ENCODE measurements at regions not wholly inside any gene's neighbourhood (a gene's known extent, or its start where the extent isn't known, plus 50 kb on each side); places are given as distances from the start of the nearest gene placed in this dataset.

GRCh38 chr11:91967026-91967690 lies 257.5 kb upstream of the FAT3 start:
- TF ChIP-seq CTCF (IDR thresholded peaks at IDR 0.05) (no peak), POLR2A (IDR thresholded peaks at IDR 0.05) (no peak)
